ENCODE measurements at regions not wholly inside any gene's neighbourhood (a gene's known extent, or its start where the extent isn't known, plus 50 kb on each side); places are given as distances from the start of the nearest gene placed in this dataset.

DNA sequence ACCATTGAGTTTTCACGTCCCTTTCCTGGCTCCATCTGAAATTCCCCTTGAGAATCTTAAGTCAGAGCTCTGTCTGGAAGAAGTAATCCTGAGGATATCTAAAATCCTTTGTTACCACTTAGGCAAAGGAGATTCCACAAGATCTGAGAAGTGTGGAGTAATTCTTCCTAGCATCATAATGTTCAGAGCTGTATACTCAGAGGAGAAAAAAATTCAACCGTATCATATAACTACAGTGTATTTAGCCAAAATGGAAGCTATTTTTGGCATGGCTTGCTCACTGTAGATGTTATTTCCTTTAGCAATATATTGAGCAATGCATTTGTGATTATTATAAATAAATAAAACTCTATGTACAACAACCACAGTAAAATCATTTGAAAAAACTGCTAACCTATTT, 1858.4 kb downstream of the EFNA5 start:
- no peak for DNase-seq (ENCODE audit: low read depth)

DNA sequence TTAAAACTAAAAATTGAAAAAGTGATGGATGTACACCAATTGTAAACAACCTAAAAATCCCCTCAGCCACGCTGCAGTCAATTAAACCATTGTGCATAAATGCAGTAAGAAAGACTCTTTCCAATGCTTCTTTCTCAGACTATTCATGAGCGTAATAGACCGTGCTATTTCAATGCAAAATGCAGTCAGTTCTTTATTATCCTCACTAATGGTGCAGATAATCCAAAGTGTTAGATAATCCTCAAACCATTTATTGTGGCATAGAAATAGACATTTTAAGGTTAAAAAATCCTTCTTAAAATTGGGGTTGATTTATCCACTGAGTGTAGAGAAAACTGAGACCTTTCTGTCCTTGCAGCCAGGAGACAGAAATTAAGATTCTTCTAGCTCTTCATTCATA, 1862.8 kb downstream of the EFNA5 start:
- no peak for DNase-seq (ENCODE audit: low read depth)

GRCh38 chr5:105807290-105807689, 1863.4 kb downstream of the EFNA5 start:
- DNase-seq (ENCODE audit: low read depth), result no peak

GRCh38 chr5:105806596-105806995, 1864.1 kb downstream of the EFNA5 start:
- no peak for DNase-seq (ENCODE audit: low read depth)

DNA sequence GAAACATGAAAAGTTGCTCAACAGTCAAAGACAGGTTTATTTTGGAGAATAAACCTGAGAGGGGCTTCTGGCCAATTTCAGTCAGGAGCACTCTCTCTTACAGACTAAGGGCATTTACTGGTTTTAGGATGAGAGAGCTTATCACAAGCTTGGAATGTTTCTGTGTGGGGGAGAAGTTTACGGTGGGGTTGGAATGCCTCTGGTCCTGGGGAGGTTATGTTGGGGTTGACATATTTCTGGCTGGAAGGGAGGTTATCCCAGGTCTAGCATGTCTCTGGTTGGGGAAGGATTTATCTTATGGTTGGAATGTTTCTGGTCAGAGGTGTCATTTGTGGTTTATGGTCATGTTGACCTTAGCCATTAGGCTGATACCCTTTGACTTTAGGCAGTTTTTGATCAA, 1867.3 kb downstream of the EFNA5 start:
- DNase-seq (ENCODE audit: low read depth), result no peak

DNA sequence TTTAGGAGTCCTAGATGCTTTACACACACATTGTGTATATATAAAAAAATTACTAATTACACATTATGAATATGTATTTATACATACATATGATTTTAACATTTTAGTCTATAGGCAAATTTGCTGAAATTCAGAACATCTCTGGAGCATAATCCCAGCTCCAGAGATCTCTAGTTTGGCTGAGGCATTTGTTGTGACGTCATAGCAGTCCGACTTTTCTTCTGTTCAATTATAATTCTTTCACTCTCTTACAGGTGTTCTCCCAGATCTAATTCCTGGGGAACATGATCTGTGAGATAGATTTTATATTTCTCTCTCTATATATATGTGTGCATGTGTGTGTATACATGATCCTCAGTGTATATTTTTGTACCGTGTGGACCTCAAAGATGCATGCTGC, 1876.2 kb downstream of the EFNA5 start:
- DNase-seq (ENCODE audit: low read depth), result no peak

DNA sequence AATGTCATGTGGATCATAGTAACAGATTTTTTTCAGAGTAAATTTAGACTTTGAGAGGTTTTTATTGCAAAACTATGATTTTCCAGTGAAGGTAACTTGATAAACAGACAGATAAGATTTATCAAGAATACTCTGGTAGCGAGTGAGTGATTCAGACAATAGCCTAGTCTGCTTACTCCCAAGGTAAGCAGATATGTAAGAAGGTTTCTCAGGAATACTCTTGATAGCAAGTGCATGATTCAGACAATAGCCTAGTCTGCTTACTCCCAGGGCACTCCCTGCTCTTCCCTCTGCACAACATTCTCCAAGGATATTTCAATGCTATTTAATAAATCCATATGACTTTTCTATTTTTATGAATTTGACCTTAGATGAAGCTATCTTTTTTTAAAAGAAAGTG, 1881.5 kb downstream of the EFNA5 start:
- DNase-seq (ENCODE audit: low read depth), result no peak

GRCh38 chr5:105783811-105784210, 1886.9 kb downstream of the EFNA5 start:
- DNase-seq (ENCODE audit: low read depth), result no peak

DNA sequence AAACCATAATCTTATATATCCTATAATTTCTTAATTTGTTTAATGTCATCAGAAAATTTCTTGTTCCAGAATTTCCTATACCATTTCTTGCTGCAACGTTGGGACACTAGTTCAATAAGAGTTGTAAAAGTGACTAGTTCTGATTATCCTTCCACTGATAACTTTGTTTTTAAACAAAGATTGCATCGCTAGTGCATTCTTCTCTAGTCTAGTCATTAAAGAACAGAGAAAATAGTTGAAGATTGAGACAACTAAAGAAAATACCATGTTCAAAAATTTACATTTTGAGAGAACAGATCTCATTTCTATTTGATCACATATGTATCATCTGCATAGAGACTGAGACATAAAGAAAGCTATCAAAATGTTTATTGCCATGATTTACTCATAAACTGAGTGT, 1888.2 kb downstream of the EFNA5 start:
- no peak for DNase-seq (ENCODE audit: low read depth)

DNA sequence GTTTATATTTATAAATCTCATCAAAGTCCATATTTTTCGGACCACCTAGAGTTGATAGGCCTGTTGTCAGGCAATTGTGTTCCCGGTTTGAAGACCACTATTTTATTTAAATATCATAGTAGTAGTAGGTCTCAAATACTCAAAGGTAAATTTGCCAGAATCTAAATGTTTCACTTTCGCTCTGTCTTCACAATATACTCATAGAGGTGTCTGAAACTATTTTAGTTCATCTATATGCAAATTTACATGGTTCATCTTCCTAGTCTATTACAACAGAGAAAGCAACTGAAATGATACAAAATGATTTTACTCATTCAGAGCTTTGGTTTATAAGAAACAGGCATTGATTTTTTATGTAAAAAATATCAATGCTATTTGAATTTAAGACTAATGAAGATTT, 1897.5 kb downstream of the EFNA5 start:
- no peak for DNase-seq (ENCODE audit: low read depth)

DNA sequence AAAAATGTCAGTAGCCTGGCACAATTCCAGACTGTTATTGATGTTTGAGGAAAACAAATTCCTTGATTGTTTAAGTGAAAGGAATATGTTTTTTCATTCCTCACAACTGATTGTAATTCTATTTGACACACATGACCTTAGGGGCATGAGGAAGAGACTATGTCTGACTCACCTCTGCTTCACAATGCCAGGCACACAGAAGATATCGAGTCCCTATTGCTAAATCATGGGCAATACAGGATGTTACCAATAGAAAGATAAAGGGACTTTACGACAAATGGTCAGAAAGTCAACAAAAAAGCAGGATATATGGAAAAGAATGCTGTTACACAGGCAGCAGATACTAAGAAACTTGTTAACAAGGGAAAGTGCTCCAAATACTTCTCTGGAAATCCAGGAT, 1903.5 kb downstream of the EFNA5 start:
- no peak for DNase-seq (ENCODE audit: low read depth)

DNA sequence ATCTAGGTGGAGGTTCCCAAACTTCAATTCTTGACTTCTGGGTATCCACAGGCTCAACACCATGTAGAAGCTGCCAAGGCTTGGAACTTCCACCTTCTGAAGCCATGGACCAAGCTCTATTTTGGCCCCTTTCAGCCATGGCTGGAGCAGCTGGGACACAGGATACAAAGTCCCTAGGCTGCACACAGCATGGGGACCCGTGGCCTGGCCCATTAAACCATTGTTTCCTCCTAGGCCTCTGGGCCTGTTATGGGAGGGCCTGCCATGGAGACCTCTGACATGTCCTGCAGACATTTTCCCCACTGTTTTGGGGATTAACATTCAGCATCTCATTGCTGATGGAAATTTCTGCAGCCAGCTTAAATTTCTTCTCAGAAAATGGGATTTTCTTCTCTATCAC, 1908.0 kb downstream of the EFNA5 start:
- no peak for DNase-seq (ENCODE audit: low read depth)

- DNase-seq (ENCODE audit: low read depth), result no peak
Observed at GRCh38 chr5:105754056-105754455, 1916.7 kb downstream of the EFNA5 start.

- DNase-seq (ENCODE audit: low read depth), result no peak
Observed at GRCh38 chr5:105752801-105753200, 1917.9 kb downstream of the EFNA5 start.

DNA sequence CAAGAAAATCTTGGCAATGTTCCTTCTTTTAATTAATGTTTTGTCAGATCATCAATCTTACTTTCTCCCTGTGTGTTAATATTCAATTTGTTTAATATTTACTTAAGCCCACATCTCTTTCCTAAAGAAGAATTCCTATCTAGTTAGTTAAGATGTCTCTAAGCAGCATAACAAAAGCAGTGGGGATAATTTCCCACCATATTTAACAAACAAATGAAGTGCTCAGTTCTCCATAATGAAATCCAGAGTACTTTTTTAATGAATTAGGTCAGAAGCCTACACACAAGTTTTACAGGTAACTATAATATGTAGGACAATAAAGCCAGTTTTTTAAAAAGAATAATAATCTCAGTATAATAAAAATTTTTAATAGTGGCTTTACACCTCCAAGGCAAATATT, 1918.8 kb downstream of the EFNA5 start:
- DNase-seq (ENCODE audit: low read depth), result no peak

DNA sequence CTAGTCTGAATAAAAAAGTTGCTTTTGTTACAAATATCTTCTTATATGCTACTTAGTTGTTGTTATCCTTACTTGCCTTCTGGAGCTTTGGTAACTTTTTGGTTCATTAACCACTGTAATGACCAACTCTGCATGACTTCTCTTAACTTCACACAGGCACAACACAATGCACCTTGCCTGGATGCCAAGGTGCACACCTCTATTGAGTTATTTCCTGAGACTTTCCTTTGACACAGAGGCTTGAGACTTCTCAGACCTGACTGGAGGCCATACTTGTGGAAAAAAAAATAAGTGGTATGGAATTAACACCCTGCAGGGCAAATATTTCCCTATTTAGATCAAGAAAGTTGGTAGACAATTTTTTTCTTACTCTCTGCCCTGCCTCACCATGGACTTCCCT, 1925.6 kb downstream of the EFNA5 start:
- no peak for DNase-seq (ENCODE audit: low read depth)

DNA sequence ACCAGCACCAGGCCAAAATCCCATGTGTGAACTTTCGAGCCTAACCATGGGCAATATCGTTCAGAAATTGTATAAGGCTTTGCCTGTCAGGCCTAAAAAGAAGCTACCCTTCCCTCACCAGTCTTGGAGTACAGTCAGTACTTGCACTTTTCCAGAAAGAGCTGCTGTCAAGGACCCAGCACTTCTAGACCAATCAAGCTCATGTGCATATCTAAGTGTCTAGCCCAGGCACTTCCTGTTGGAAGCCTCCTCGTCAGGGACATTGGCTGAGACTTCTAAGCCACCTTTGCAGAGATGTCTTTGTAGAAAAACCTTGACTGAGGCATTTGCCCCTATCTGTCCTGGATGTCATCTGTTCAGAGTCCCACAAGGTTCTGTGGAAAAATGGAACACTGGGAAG, 1930.5 kb downstream of the EFNA5 start:
- DNase-seq (ENCODE audit: low read depth), result no peak

DNA sequence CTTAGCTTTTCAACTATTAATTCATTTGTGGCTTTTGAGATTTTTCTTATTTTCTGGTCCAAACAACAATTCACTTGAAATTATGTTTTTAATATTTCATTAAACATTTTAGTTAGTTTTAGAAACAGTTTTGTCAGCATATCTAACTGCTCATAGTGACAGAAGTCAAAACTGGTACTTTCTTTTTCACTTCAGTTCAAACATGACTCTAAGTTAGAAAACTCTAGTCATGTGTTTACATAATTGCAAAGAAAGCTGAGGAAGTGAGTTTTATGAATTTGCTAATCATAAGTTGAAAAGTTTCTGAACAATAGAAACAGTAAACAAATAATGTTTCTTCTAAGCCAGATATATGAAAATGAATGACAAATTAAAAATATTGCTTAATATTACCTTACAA, 1931.0 kb downstream of the EFNA5 start:
- no peak for DNase-seq (ENCODE audit: low read depth)

DNA sequence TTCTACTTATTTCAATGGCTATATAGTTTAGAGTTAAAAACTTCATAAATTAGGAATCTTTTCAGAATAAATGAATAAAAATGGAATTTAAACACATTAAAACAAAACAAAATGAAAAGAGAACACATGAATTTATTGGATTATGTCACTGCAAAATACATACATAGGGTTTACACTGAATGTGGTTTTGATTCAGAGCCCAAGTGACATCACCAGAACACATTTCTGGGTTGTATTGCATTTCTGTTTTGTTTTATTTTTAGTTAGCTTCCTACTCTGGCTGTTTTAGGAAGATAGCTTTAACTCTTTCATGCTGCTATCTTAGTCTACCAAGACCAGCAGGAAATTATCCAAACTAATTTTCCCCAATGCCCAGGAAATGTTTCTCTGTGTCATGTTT, 1935.0 kb downstream of the EFNA5 start:
- DNase-seq (ENCODE audit: low read depth), result no peak

DNA sequence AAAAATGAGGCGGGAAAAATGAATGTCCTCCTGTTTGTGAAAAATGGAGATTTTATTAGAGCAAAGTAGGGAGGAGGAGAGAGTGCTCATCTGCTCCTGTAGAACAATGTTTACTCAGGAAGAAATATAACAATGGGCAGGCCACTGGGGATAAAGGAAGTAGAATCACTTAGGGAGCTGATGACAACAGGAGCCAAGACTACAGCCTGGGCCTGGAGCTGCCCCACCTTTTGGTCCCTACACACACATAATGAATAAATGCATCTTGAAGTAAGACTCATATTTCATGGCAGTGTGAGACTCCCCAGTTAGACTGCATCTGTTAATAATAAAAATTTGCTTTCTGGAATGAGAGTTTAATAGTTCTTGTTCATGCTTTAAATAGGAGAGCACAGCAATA, 1939.8 kb downstream of the EFNA5 start:
- DNase-seq (ENCODE audit: low read depth), result no peak

GRCh38 chr5:105726093-105726492, 1944.6 kb downstream of the EFNA5 start:
- DNase-seq (ENCODE audit: low read depth), result no peak

GRCh38 chr5:105708442-105708841, 1962.3 kb downstream of the EFNA5 start:
- no peak for DNase-seq (ENCODE audit: low read depth)

DNA sequence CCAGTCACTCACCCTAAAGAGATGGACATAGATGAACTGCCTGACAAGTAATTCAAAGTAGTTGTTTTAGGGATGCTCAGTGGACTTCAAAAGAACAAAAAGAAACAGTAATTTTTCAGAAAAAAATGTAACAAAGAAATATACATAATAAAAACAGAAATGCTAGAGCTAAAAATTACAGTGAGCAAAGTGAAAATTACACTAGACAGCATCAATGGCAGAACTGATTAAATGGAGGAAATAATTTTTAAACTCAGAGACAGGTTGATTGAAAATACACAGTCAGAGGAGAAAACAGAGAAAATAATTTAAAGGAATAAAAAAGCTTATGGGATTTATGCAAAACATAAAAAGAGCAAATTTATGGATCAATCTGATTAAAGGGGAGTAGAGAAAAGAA, 1968.4 kb downstream of the EFNA5 start:
- no peak for DNase-seq (ENCODE audit: low read depth)

GRCh38 chr5:105696440-105696839, 1974.3 kb downstream of the EFNA5 start:
- DNase-seq (ENCODE audit: low read depth), result no peak

- no peak for DNase-seq (ENCODE audit: low read depth)
Observed at GRCh38 chr5:105695941-105696340, 1974.8 kb downstream of the EFNA5 start.
